ENCODE measurements at regions not wholly inside any gene's neighbourhood (a gene's known extent, or its start where the extent isn't known, plus 50 kb on each side); places are given as distances from the start of the nearest gene placed in this dataset.
A peak's percentile ranks its signal among the peaks of the same experiment; 100 is the strongest.

GRCh38 chr16:73883126-73883525, 413.5 kb upstream of the PSMD7 start:
- FAIRE-seq, result no peak
- DNase-seq (ENCODE audit: insufficient read length, low spot score), result no peak
- no peak for TF ChIP-seq CTCF (IDR thresholded peaks at IDR 0.05; ENCODE audit: insufficient read depth, missing control alignments)

- TF ChIP-seq CTCF (IDR thresholded peaks at IDR 0.05; ENCODE audit: insufficient read depth, missing control alignments), result no peak
- FAIRE-seq, result no peak
- no peak for DNase-seq (ENCODE audit: insufficient read length, low spot score)
Observed at GRCh38 chr16:73882651-73883050, 414.0 kb upstream of the PSMD7 start.

- FAIRE-seq (no peak), DNase-seq (ENCODE audit: insufficient read length, low spot score) (no peak)
- no peak for TF ChIP-seq CTCF (IDR thresholded peaks at IDR 0.05; ENCODE audit: insufficient read depth, missing control alignments)
Observed at GRCh38 chr16:73882033-73882432, 414.6 kb upstream of the PSMD7 start.

- no peak for TF ChIP-seq CTCF (IDR thresholded peaks at IDR 0.05; ENCODE audit: insufficient read depth, missing control alignments)
- DNase-seq (ENCODE audit: insufficient read length, low spot score) (no peak), FAIRE-seq (no peak)
Observed at GRCh38 chr16:73879621-73880020, 417.0 kb upstream of the PSMD7 start.

GRCh38 chr16:73878611-73879010, 418.0 kb upstream of the PSMD7 start:
- DNase-seq (ENCODE audit: insufficient read length, low spot score), result no peak
- TF ChIP-seq CTCF (IDR thresholded peaks at IDR 0.05; ENCODE audit: insufficient read depth, missing control alignments), result peak; percentile 67
- FAIRE-seq, result no peak

GRCh38 chr16:73877150-73877549, 419.5 kb upstream of the PSMD7 start:
- DNase-seq (ENCODE audit: insufficient read length, low spot score) (no peak), FAIRE-seq (no peak)
- TF ChIP-seq CTCF (IDR thresholded peaks at IDR 0.05; ENCODE audit: insufficient read depth, missing control alignments), result no peak

- no peak for FAIRE-seq
- TF ChIP-seq CTCF (IDR thresholded peaks at IDR 0.05; ENCODE audit: insufficient read depth, missing control alignments), result no peak
Observed at GRCh38 chr16:73875996-73876690, 420.5 kb upstream of the PSMD7 start.

More at GRCh38 chr16:73875996-73876690, 420.5 kb upstream of the PSMD7 start:
- no peak for DNase-seq (ENCODE audit: insufficient read length, low spot score)
